ENCODE measurements at regions not wholly inside any gene's neighbourhood (a gene's known extent, or its start where the extent isn't known, plus 50 kb on each side); places are given as distances from the start of the nearest gene placed in this dataset.

- no peak overlapping the region for H3K27ac ChIP-seq (ENCODE audit: low read length)
- no peaks in the 10 kb centered on the region for H3K4me1 ChIP-seq (ENCODE audit: control insufficient read depth, insufficient read depth, low read length)
- H3K9me3 ChIP-seq (ENCODE audit: control insufficient read depth in 2 of 2, low read length in 2 of 2) = no peaks in the 10 kb centered on the region
- H3K9ac ChIP-seq (ENCODE audit: low read length in 2 of 2) = no peak overlapping the region
- no peak overlapping the region for H3K4me3 ChIP-seq (ENCODE audit: low read length in 2 of 2)
- no peaks in the 10 kb centered on the region for H3K27me3 ChIP-seq (ENCODE audit: control insufficient read depth in 1 of 2, insufficient read depth in 2 of 2, low read length in 2 of 2)
- H3K36me3 ChIP-seq (ENCODE audit: control insufficient read depth in 2 of 2, insufficient read depth in 2 of 2, low read length in 2 of 2) = no peaks in the 10 kb centered on the region
These were observed 163.4 kb downstream of the FOXO1 start for GRCh38 chr13:40503011-40503410.

GRCh38 chr13:40503966-40504591, 162.4 kb downstream of the FOXO1 start:
- Histone ChIP-seq H3K27me3 (ENCODE audit: control insufficient read depth in 1 of 2, insufficient read depth in 2 of 2, low read length in 2 of 2) (no peaks in the 10 kb centered on the region), H3K9me3 (ENCODE audit: control insufficient read depth in 2 of 2, low read length in 2 of 2) (no peaks in the 10 kb centered on the region), H3K4me3 (ENCODE audit: low read length in 2 of 2) (no peak overlapping the region), H3K36me3 (ENCODE audit: control insufficient read depth in 2 of 2, insufficient read depth in 2 of 2, low read length in 2 of 2) (no peaks in the 10 kb centered on the region), H3K27ac (ENCODE audit: low read length) (no peak overlapping the region), H3K9ac (ENCODE audit: low read length in 2 of 2) (no peak overlapping the region), H3K4me1 (ENCODE audit: control insufficient read depth, insufficient read depth, low read length) (no peaks in the 10 kb centered on the region)

GRCh38 chr13:40504641-40505040, 161.8 kb downstream of the FOXO1 start:
- H3K4me3 ChIP-seq (ENCODE audit: low read length in 2 of 2) = no peak overlapping the region
- H3K27me3 ChIP-seq (ENCODE audit: control insufficient read depth in 1 of 2, insufficient read depth in 2 of 2, low read length in 2 of 2) = no peaks in the 10 kb centered on the region
- H3K9me3 ChIP-seq (ENCODE audit: control insufficient read depth in 2 of 2, low read length in 2 of 2) = no peaks in the 10 kb centered on the region
- no peak overlapping the region for H3K9ac ChIP-seq (ENCODE audit: low read length in 2 of 2)
- H3K27ac ChIP-seq (ENCODE audit: low read length) = no peak overlapping the region
- no peaks in the 10 kb centered on the region for H3K4me1 ChIP-seq (ENCODE audit: control insufficient read depth, insufficient read depth, low read length)
- H3K36me3 ChIP-seq (ENCODE audit: control insufficient read depth in 2 of 2, insufficient read depth in 2 of 2, low read length in 2 of 2) = no peaks in the 10 kb centered on the region

DNA sequence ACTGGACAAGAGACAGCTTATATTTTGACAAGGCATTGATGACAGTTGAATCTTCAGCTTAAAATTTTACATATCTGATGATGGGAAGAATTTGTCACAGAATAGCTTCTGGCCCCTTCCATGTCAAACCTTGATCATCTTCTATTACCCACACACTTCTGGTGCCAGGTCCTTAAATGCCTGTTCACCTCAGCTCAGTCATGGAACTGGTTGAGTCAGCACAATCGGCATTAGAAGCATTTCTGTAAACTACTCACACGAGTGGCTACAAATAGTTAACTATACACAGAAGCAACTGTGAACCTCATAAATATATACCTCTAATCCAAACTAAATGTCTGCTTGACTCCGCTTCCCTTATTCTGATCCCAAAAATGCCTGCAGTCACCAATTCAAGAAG, 161.2 kb downstream of the FOXO1 start:
- H3K36me3 ChIP-seq (ENCODE audit: control insufficient read depth in 2 of 2, insufficient read depth in 2 of 2, low read length in 2 of 2) = no peaks in the 10 kb centered on the region
- no peaks in the 10 kb centered on the region for H3K4me1 ChIP-seq (ENCODE audit: control insufficient read depth, insufficient read depth, low read length)
- no peak overlapping the region for H3K27ac ChIP-seq (ENCODE audit: low read length)
- no peak overlapping the region for H3K9ac ChIP-seq (ENCODE audit: low read length in 2 of 2)
- no peaks in the 10 kb centered on the region for H3K27me3 ChIP-seq (ENCODE audit: control insufficient read depth in 1 of 2, insufficient read depth in 2 of 2, low read length in 2 of 2)
- no peak overlapping the region for H3K4me3 ChIP-seq (ENCODE audit: low read length in 2 of 2)
- no peaks in the 10 kb centered on the region for H3K9me3 ChIP-seq (ENCODE audit: control insufficient read depth in 2 of 2, low read length in 2 of 2)
